HEK293 (cell line): ENCODE measurements at regions not wholly inside any gene's neighbourhood (a gene's known extent, or its start where the extent isn't known, plus 50 kb on each side); places are given as distances from the start of the nearest gene placed in this dataset.

Experiments
- CTCF ChIA-PET: fragments of 350-600 bp; formaldehyde crosslinking; extraction: SDS; loops from one replicate; lab custom pipeline; 2021; ENCODE audit warnings: antibody characterized with exemption; lab: Yijun Ruan, JAX
- POLR2A ChIA-PET: fragments of 300-600 bp; formaldehyde crosslinking; extraction: SDS; loops from one replicate; lab custom pipeline; 2020; ENCODE audit warnings: antibody characterized with exemption, inconsistent platforms; lab: Yijun Ruan, JAX
- H3K27ac ChIP-seq: fragments of 200-500 bp; sonication (Bioruptor generic); 2 replicates; pipeline ENCODE4 v1.5.1; 2014; ENCODE audit warnings: low read depth, low read length, control low read depth, inconsistent platforms; ENCODE audit errors: extremely low read depth
- H3K36me3 ChIP-seq, 2 experiments: fragments of 200-500 bp in 1 of 2; sonication (Bioruptor generic) in 1 of 2; 1 replicate in 1 of 2; 2 replicates in 1 of 2; pipeline ENCODE4 v1.5.1; 2014 to 2017; ENCODE audit warnings: inconsistent platforms in 2 of 2, low read length in 2 of 2; ENCODE audit not compliant: control insufficient read depth in 2 of 2, insufficient read depth in 1 of 2
- H3K4me1 ChIP-seq: fragments of 200-500 bp; sonication (Bioruptor generic); 2 replicates; pipeline ENCODE4 v1.5.1; 2014; ENCODE audit warnings: mild to moderate bottlenecking, low read length, inconsistent platforms; ENCODE audit not compliant: control insufficient read depth, insufficient read depth
- H3K4me3 ChIP-seq: 2 replicates; pipeline ENCODE4 v1.5.1; 2011; ENCODE audit warnings: low read depth, mild to moderate bottlenecking, control low read depth, low read length, moderate library complexity
- H3K9me3 ChIP-seq: fragments of 200-500 bp; sonication (Bioruptor generic); 2 replicates; pipeline ENCODE4 v1.5.1; 2014; ENCODE audit warnings: low read depth, low read length, inconsistent platforms; ENCODE audit not compliant: control insufficient read depth, insufficient read depth
- BCL11A ChIP-seq: fragments of 450-650 bp; formaldehyde crosslinking; IDR thresholded peaks from 2 replicates; pipeline ENCODE4 v1.5.1; 2016; ENCODE audit warnings: low read depth, missing biosample characterization, missing genetic modification characterization
- BCL11B ChIP-seq: fragments of 450-650 bp; formaldehyde crosslinking; IDR thresholded peaks from 2 replicates; pipeline ENCODE4 v1.5.1; 2016; ENCODE audit warnings: low read depth, missing biosample characterization, missing genetic modification characterization
- HOXA7 ChIP-seq: sonication (generic); formaldehyde crosslinking; IDR thresholded peaks from 2 replicates; pipeline ENCODE4 v1.8.1; 2022; ENCODE audit warnings: missing genetic modification reagents, borderline replicate concordance
- HOXD13 ChIP-seq: sonication (generic); formaldehyde crosslinking; IDR thresholded peaks from 2 replicates; pipeline ENCODE4 v1.8.0; 2022; ENCODE audit warnings: missing genetic modification reagents, borderline replicate concordance
- KLF8 ChIP-seq: fragments of 450-650 bp; formaldehyde crosslinking; IDR thresholded peaks from 2 replicates; pipeline ENCODE4 v1.5.1; 2016; ENCODE audit warnings: missing biosample characterization, missing genetic modification characterization
- OSR2 ChIP-seq: fragments of 450-650 bp; formaldehyde crosslinking; IDR thresholded peaks from 2 replicates; pipeline ENCODE4 v1.5.1; 2016; ENCODE audit warnings: missing biosample characterization, missing genetic modification characterization
- SP2 ChIP-seq: fragments of 450-650 bp; formaldehyde crosslinking; IDR thresholded peaks from 2 replicates; pipeline ENCODE4 v1.5.1; 2016; ENCODE audit warnings: missing biosample characterization, missing genetic modification characterization
- SP3 ChIP-seq: fragments of 450-650 bp; formaldehyde crosslinking; IDR thresholded peaks from 2 replicates; pipeline ENCODE4 v1.5.1; 2016; ENCODE audit warnings: missing biosample characterization, missing genetic modification characterization
- TSHZ1 ChIP-seq: fragments of 450-650 bp; formaldehyde crosslinking; IDR thresholded peaks from 2 replicates; pipeline ENCODE4 v1.5.1; 2016; ENCODE audit warnings: missing biosample characterization, missing genetic modification characterization, borderline replicate concordance
- WT1 ChIP-seq: fragments of 450-650 bp; formaldehyde crosslinking; IDR thresholded peaks from 2 replicates; pipeline ENCODE4 v1.5.1; 2016; ENCODE audit warnings: missing biosample characterization, missing genetic modification characterization
- ZFP69B ChIP-seq: fragments of 450-650 bp; formaldehyde crosslinking; IDR thresholded peaks from 2 replicates; pipeline ENCODE4 v1.5.1; 2016; ENCODE audit warnings: missing biosample characterization, missing genetic modification characterization
- ZNF146 ChIP-seq: fragments of 450-650 bp; formaldehyde crosslinking; IDR thresholded peaks from 2 replicates; pipeline ENCODE4 v1.5.1; 2016; ENCODE audit warnings: missing biosample characterization, missing genetic modification characterization
- ZNF16 ChIP-seq: fragments of 450-650 bp; formaldehyde crosslinking; IDR thresholded peaks from 2 replicates; pipeline ENCODE4 v1.5.1; 2016; ENCODE audit warnings: low read depth, missing biosample characterization, missing genetic modification characterization
- ZNF169 ChIP-seq: fragments of 450-650 bp; formaldehyde crosslinking; IDR thresholded peaks from 2 replicates; pipeline ENCODE4 v1.5.1; 2016; ENCODE audit warnings: missing biosample characterization, missing genetic modification characterization
- ZNF202 ChIP-seq: fragments of 450-650 bp; formaldehyde crosslinking; IDR thresholded peaks from 2 replicates; pipeline ENCODE4 v1.5.1; 2016; ENCODE audit warnings: missing biosample characterization, missing genetic modification characterization, borderline replicate concordance
- ZNF214 ChIP-seq: fragments of 450-650 bp; formaldehyde crosslinking; IDR thresholded peaks from 2 replicates; pipeline ENCODE4 v1.5.1; 2017; ENCODE audit warnings: missing biosample characterization, mild to moderate bottlenecking, missing genetic modification characterization, borderline replicate concordance
- ZNF223 ChIP-seq: fragments of 450-650 bp; formaldehyde crosslinking; IDR thresholded peaks from 2 replicates; pipeline ENCODE4 v1.5.1; 2016; ENCODE audit warnings: missing biosample characterization, missing genetic modification characterization
- ZNF24 ChIP-seq: fragments of 450-650 bp; formaldehyde crosslinking; IDR thresholded peaks from 2 replicates; pipeline ENCODE4 v1.5.1; 2016; ENCODE audit warnings: missing biosample characterization, missing genetic modification characterization
- ZNF248 ChIP-seq: fragments of 450-650 bp; formaldehyde crosslinking; IDR thresholded peaks from 2 replicates; pipeline ENCODE4 v1.5.1; 2017; ENCODE audit warnings: missing biosample characterization, missing genetic modification characterization
- ZNF302 ChIP-seq: fragments of 450-650 bp; formaldehyde crosslinking; IDR thresholded peaks from 2 replicates; pipeline ENCODE4 v1.5.1; 2016; ENCODE audit warnings: missing biosample characterization, missing genetic modification characterization, low read depth
- ZNF37A ChIP-seq: fragments of 450-650 bp; IDR thresholded peaks from 2 replicates; pipeline ENCODE4 v1.5.1; 2018; ENCODE audit warnings: missing biosample characterization, missing genetic modification characterization
- ZNF391 ChIP-seq: fragments of 450-650 bp; formaldehyde crosslinking; IDR thresholded peaks from 2 replicates; pipeline ENCODE4 v1.5.1; 2016; ENCODE audit warnings: low read depth, missing biosample characterization, missing genetic modification characterization, borderline replicate concordance
- ZNF433 ChIP-seq: fragments of 450-650 bp; formaldehyde crosslinking; IDR thresholded peaks from 2 replicates; pipeline ENCODE4 v1.5.1; 2016; ENCODE audit warnings: missing biosample characterization, missing genetic modification characterization, low read depth
- ZNF449 ChIP-seq: fragments of 450-650 bp; formaldehyde crosslinking; IDR thresholded peaks from 2 replicates; pipeline ENCODE4 v1.5.1; 2017; ENCODE audit warnings: missing biosample characterization, mild to moderate bottlenecking, missing genetic modification characterization, moderate library complexity
- ZNF488 ChIP-seq: fragments of 450-650 bp; formaldehyde crosslinking; IDR thresholded peaks from 2 replicates; pipeline ENCODE4 v1.5.1; 2016; ENCODE audit warnings: missing biosample characterization, missing genetic modification characterization
- ZNF521 ChIP-seq: fragments of 450-650 bp; formaldehyde crosslinking; IDR thresholded peaks from 2 replicates; pipeline ENCODE4 v1.5.1; 2017; ENCODE audit warnings: missing biosample characterization, mild to moderate bottlenecking, missing genetic modification characterization
- ZNF830 ChIP-seq: fragments of 450-650 bp; IDR thresholded peaks from 2 replicates; pipeline ENCODE4 v1.5.0; 2018; ENCODE audit warnings: missing biosample characterization, missing genetic modification characterization, low read depth, mild to moderate bottlenecking, moderate library complexity
- TF ChIP-seq, protein P1 (sequence below): fragments of 450-650 bp; formaldehyde crosslinking; IDR thresholded peaks from 2 replicates; pipeline ENCODE4 v1.5.0; 2017; ENCODE audit warnings: missing biosample characterization, missing genetic modification characterization, borderline replicate concordance
- TF ChIP-seq, protein P2 (sequence below): fragments of 450-650 bp; formaldehyde crosslinking; IDR thresholded peaks from 2 replicates; pipeline ENCODE4 v1.5.1; 2016; ENCODE audit warnings: missing biosample characterization, missing genetic modification characterization
- TF ChIP-seq, protein P3 (sequence below): fragments of 450-650 bp; formaldehyde crosslinking; IDR thresholded peaks from 2 replicates; pipeline ENCODE4 v1.5.1; 2016; ENCODE audit warnings: missing biosample characterization, missing genetic modification characterization

- no peak for TF ChIP-seq ZNF488
- TF ChIP-seq SP2 (tag by site-specific recombination), result no peak
- peak; percentile 65 for TF ChIP-seq OSR2 (tag by site-specific recombination)
- TF ChIP-seq KLF8 (tag by site-specific recombination), result no peak
- TF ChIP-seq ZNF521, result no peak
- no peak for TF ChIP-seq ZNF202 (tag by site-specific recombination)
- TF ChIP-seq, protein P1, sequence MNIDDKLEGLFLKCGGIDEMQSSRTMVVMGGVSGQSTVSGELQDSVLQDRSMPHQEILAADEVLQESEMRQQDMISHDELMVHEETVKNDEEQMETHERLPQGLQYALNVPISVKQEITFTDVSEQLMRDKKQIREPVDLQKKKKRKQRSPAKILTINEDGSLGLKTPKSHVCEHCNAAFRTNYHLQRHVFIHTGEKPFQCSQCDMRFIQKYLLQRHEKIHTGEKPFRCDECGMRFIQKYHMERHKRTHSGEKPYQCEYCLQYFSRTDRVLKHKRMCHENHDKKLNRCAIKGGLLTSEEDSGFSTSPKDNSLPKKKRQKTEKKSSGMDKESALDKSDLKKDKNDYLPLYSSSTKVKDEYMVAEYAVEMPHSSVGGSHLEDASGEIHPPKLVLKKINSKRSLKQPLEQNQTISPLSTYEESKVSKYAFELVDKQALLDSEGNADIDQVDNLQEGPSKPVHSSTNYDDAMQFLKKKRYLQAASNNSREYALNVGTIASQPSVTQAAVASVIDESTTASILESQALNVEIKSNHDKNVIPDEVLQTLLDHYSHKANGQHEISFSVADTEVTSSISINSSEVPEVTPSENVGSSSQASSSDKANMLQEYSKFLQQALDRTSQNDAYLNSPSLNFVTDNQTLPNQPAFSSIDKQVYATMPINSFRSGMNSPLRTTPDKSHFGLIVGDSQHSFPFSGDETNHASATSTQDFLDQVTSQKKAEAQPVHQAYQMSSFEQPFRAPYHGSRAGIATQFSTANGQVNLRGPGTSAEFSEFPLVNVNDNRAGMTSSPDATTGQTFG (tag by site-specific recombination), result no peak
- no peak for TF ChIP-seq ZNF223 (tag by site-specific recombination)
- peak; percentile 55; the same call in 1 of the 2 replicates for TF ChIP-seq WT1
- no peak for TF ChIP-seq HOXD13
- no peak for TF ChIP-seq ZNF391 (tag by site-specific recombination)
- TF ChIP-seq ZNF830 (tag by site-specific recombination), result no peak
- no peak for TF ChIP-seq ZFP69B (tag by site-specific recombination)
- no peak for TF ChIP-seq ZNF248 (tag by site-specific recombination)
- TF ChIP-seq ZNF24 (tag by site-specific recombination), result no peak
- TF ChIP-seq, protein P2, sequence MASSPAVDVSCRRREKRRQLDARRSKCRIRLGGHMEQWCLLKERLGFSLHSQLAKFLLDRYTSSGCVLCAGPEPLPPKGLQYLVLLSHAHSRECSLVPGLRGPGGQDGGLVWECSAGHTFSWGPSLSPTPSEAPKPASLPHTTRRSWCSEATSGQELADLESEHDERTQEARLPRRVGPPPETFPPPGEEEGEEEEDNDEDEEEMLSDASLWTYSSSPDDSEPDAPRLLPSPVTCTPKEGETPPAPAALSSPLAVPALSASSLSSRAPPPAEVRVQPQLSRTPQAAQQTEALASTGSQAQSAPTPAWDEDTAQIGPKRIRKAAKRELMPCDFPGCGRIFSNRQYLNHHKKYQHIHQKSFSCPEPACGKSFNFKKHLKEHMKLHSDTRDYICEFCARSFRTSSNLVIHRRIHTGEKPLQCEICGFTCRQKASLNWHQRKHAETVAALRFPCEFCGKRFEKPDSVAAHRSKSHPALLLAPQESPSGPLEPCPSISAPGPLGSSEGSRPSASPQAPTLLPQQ (tag by site-specific recombination), result no peak
- TF ChIP-seq ZNF169 (tag by site-specific recombination), result no peak
- TF ChIP-seq ZNF449 (tag by site-specific recombination), result no peak
- TF ChIP-seq BCL11B (tag by site-specific recombination), result no peak
- TF ChIP-seq ZNF302 (tag by site-specific recombination), result no peak
- no peak for TF ChIP-seq HOXA7
- no peak for TF ChIP-seq ZNF433 (tag by site-specific recombination)
- TF ChIP-seq ZNF146, result no peak
Observed at GRCh38 chr2:217127744-217128143, 267.9 kb upstream of the TNP1 start (continued).

GRCh38 chr2:217125014-217125413, 265.1 kb upstream of the TNP1 start:
- ChIA-PET POLR2A (no interaction called here), CTCF (interaction anchor here (0.6 to 1.2 kb wide), 2 partner anchors 17 to 431 kb away, joined by 3 read pairs; no protein-coding TSS in a partner anchor)
- no peaks in the 10 kb centered on the region for H3K36me3 ChIP-seq
- H3K27ac ChIP-seq, result no peak overlapping the region
- no peak overlapping the region for H3K4me3 ChIP-seq
- H3K4me1 ChIP-seq, result no peaks in the 10 kb centered on the region
- no peaks in the 10 kb centered on the region for H3K9me3 ChIP-seq
- no peak for TF ChIP-seq ZNF214 (tag by site-specific recombination)
- no peak for TF ChIP-seq BCL11A (tag by site-specific recombination)
- no peak for TF ChIP-seq TSHZ1
- TF ChIP-seq SP3 (tag by site-specific recombination), result no peak
- TF ChIP-seq ZNF37A, result no peak
- no peak for TF ChIP-seq ZNF16 (tag by site-specific recombination)
- TF ChIP-seq, protein P3, sequence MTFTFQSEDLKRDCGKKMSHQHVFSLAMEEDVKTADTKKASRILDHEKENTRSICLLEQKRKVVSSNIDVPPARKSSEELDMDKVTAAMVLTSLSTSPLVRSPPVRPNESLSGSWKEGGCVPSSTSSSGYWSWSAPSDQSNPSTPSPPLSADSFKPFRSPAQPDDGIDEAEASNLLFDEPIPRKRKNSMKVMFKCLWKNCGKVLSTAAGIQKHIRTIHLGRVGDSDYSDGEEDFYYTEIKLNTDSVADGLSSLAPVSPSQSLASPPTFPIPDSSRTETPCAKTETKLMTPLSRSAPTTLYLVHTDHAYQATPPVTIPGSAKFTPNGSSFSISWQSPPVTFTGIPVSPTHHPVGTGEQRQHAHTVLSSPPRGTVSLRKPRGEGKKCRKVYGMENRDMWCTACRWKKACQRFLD (tag by site-specific recombination), result no peak
